ENCODE measurements at regions not wholly inside any gene's neighbourhood (a gene's known extent, or its start where the extent isn't known, plus 50 kb on each side); places are given as distances from the start of the nearest gene placed in this dataset.

- no peak overlapping the region for H3K27ac ChIP-seq (ENCODE audit: low read depth, low read length)
- no peaks in the 10 kb centered on the region for H3K27me3 ChIP-seq (ENCODE audit: control insufficient read depth, insufficient read depth, low read length, poor library complexity, severe bottlenecking)
- no peak for DNase-seq
- WGBS, 2 experiments (ENCODE audit: insufficient coverage in 1 of 2, insufficient read length in 1 of 2) = 83 to 91% methylated on average over 1 to 3 of the region's 3 CpGs
- Mint-ChIP-seq H3K36me3 (ENCODE audit: low read depth) (peaks cover 2% of the 10 kb centered on the region), H3K4me1 (no peaks in the 10 kb centered on the region), H3K9me3 (peaks cover 51% of the 10 kb centered on the region), H3K27me3 (ENCODE audit: insufficient read depth) (no peaks in the 10 kb centered on the region), H3K27ac (no peak overlapping the region), H3K4me3 (no peak overlapping the region)
- no peaks in the 10 kb centered on the region for H3K4me1 ChIP-seq (ENCODE audit: control insufficient read depth, insufficient read depth, low read length)
- H3K4me3 ChIP-seq (ENCODE audit: low read length) = no peak overlapping the region
- TF ChIP-seq CTCF (conservative IDR thresholded peaks at IDR 0.05) = no peak
- no peaks in the 10 kb centered on the region for H3K36me3 ChIP-seq (ENCODE audit: control insufficient read depth, insufficient read depth, low read length)
- H3K9ac ChIP-seq (ENCODE audit: extremely low read depth, low read length, poor library complexity, severe bottlenecking) = no peak overlapping the region
- peaks cover 10% of the 10 kb centered on the region for H3K9me3 ChIP-seq (ENCODE audit: control insufficient read depth, low read length)
Measured at GRCh38 chrX:134074151-134074550, 88.8 kb upstream of the GPC3 start.

GRCh38 chrX:134075894-134076718, 90.7 kb upstream of the GPC3 start:
- Histone ChIP-seq H3K4me3 (ENCODE audit: low read length) (peak overlapping the region; percentile 40), H3K9me3 (ENCODE audit: control insufficient read depth, low read length) (peaks cover 10% of the 10 kb centered on the region), H3K4me1 (ENCODE audit: control insufficient read depth, insufficient read depth, low read length) (no peaks in the 10 kb centered on the region), H3K36me3 (ENCODE audit: control insufficient read depth, insufficient read depth, low read length) (no peaks in the 10 kb centered on the region), H3K27ac (ENCODE audit: low read depth, low read length) (no peak overlapping the region), H3K27me3 (ENCODE audit: control insufficient read depth, insufficient read depth, low read length, poor library complexity, severe bottlenecking) (no peaks in the 10 kb centered on the region), H3K9ac (ENCODE audit: extremely low read depth, low read length, poor library complexity, severe bottlenecking) (no peak overlapping the region)
- Mint-ChIP-seq H3K4me1 (no peaks in the 10 kb centered on the region), H3K36me3 (ENCODE audit: low read depth) (peaks cover 2% of the 10 kb centered on the region), H3K4me3 (no peak overlapping the region), H3K27ac (no peak overlapping the region), H3K27me3 (ENCODE audit: insufficient read depth) (no peaks in the 10 kb centered on the region), H3K9me3 (peaks cover 69% of the 10 kb centered on the region)
- no peak for DNase-seq
- 90 to 95% methylated on average over 17 to 26 of the region's 26 CpGs for WGBS, 2 experiments (ENCODE audit: insufficient coverage in 1 of 2, insufficient read length in 1 of 2)
- TF ChIP-seq CTCF (conservative IDR thresholded peaks at IDR 0.05) = no peak

GRCh38 chrX:134095366-134095765, 110.0 kb upstream of the GPC3 start:
- Histone ChIP-seq H3K36me3 (ENCODE audit: control insufficient read depth, insufficient read depth, low read length) (no peaks in the 10 kb centered on the region), H3K9ac (ENCODE audit: extremely low read depth, low read length, poor library complexity, severe bottlenecking) (no peak overlapping the region), H3K27ac (ENCODE audit: low read depth, low read length) (no peak overlapping the region), H3K4me1 (ENCODE audit: control insufficient read depth, insufficient read depth, low read length) (no peaks in the 10 kb centered on the region), H3K4me3 (ENCODE audit: low read length) (no peak overlapping the region), H3K27me3 (ENCODE audit: control insufficient read depth, insufficient read depth, low read length, poor library complexity, severe bottlenecking) (no peaks in the 10 kb centered on the region), H3K9me3 (ENCODE audit: control insufficient read depth, low read length) (no peaks in the 10 kb centered on the region)
- Mint-ChIP-seq H3K4me3 (no peak overlapping the region), H3K4me1 (no peaks in the 10 kb centered on the region), H3K27ac (no peak overlapping the region), H3K27me3 (ENCODE audit: insufficient read depth) (no peaks in the 10 kb centered on the region), H3K9me3 (peaks cover 39% of the 10 kb centered on the region), H3K36me3 (ENCODE audit: low read depth) (peaks cover 2% of the 10 kb centered on the region)
- DNase-seq = no peak
- no peak for TF ChIP-seq CTCF (conservative IDR thresholded peaks at IDR 0.05)
